ENCODE measurements at regions not wholly inside any gene's neighbourhood (a gene's known extent, or its start where the extent isn't known, plus 50 kb on each side); places are given as distances from the start of the nearest gene placed in this dataset.

GRCh38 chr2:239765911-239766310 is 259.2 kb downstream of the NDUFA10 start (continued):
- TF ChIP-seq CEBPZ (IDR thresholded peaks at IDR 0.05; ENCODE audit: low read depth, low read length) (no peak), SMARCA5 (IDR thresholded peaks at IDR 0.05) (no peak), POLR2AphosphoS5 (IDR thresholded peaks at IDR 0.05; ENCODE audit: low read length) (no peak), RUNX3 (IDR thresholded peaks at IDR 0.05; ENCODE audit: low read length) (no peak), USF2 (IDR thresholded peaks at IDR 0.05; ENCODE audit: borderline replicate concordance, low read depth, low read length) (no peak), YY1 (IDR thresholded peaks at IDR 0.05; ENCODE audit: low read depth, low read length) (no peak), GABPA (IDR thresholded peaks at IDR 0.05; ENCODE audit: low read depth) (no peak)

GRCh38 chr2:239765076-239765845 is 259.9 kb downstream of the NDUFA10 start:
- no peak overlapping the region for H3K4me3 ChIP-seq
- no peaks in the 10 kb centered on the region for H3K79me2 ChIP-seq (ENCODE audit: control insufficient read depth, insufficient read depth, low read length)
- BruUV-seq (replicated peaks) = no TSS peak
- H3K9me3 ChIP-seq (replicated peaks; ENCODE audit: control insufficient read depth, insufficient read depth, low read length) = no peaks in the 10 kb centered on the region
- ATAC-seq = no peak
- H4K20me1 ChIP-seq (ENCODE audit: control insufficient read depth, insufficient read depth) = no peaks in the 10 kb centered on the region
- no peak overlapping the region for H2AFZ ChIP-seq (ENCODE audit: control insufficient read depth, low read depth, low read length)
- 38% methylated on average over 16 of the region's 17 CpGs for WGBS (ENCODE audit: insufficient coverage, insufficient replicate concordance, low lambda C conversion rate, missing lambda C conversion rate)
- no peaks in the 10 kb centered on the region for H3K36me3 ChIP-seq (ENCODE audit: control insufficient read depth in 2 of 2, insufficient read depth in 2 of 2, low read length in 1 of 2)
- H3K4me1 ChIP-seq (ENCODE audit: control insufficient read depth, insufficient read depth, low read length) = no peaks in the 10 kb centered on the region
- H3K4me2 ChIP-seq (ENCODE audit: control insufficient read depth, insufficient read depth) = no peak overlapping the region
- H3K27ac ChIP-seq (ENCODE audit: control insufficient read depth, insufficient read depth) = no peak overlapping the region
- in situ Hi-C loops (cut with MboI) (no loop called here), intact Hi-C loops (cut with micrococcal nuclease; ENCODE audit: unreplicated experiment) (no loop called here)
- no peak for FAIRE-seq
- TF ChIP-seq NFXL1 (IDR thresholded peaks at IDR 0.05; ENCODE audit: borderline replicate concordance) = no peak
- no peak for TF ChIP-seq IKZF1 (conservative IDR thresholded peaks at IDR 0.05)
- TF ChIP-seq NR2C1 (IDR thresholded peaks at IDR 0.05) = no peak
- TF ChIP-seq HDGF (IDR thresholded peaks at IDR 0.05) = no peak
- no peak for TF ChIP-seq BCL11A (IDR thresholded peaks at IDR 0.05; ENCODE audit: low read depth, low read length)
- POLR2A ChIA-PET = no interaction called here
- SMC1A ChIA-PET (ENCODE audit: uncharacterized antibody, unreplicated experiment) = no interaction called here
- RAD21 ChIA-PET (ENCODE audit: unreplicated experiment) = no interaction called here
- no peak overlapping the region for H3K9ac ChIP-seq (ENCODE audit: control insufficient read depth, insufficient read depth, low read length)
- no peak for DNase-seq (ENCODE audit: low read depth, low spot score)
- CTCF ChIA-PET = no interaction called here
- H3K27me3 ChIP-seq (replicated peaks in 1 of 2; ENCODE audit: control insufficient read depth in 2 of 2, insufficient read depth in 2 of 2, low read length in 1 of 2) = no peaks in the 10 kb centered on the region; a peak in 1 of 4 replicates

Data from GM12878 (cell line).